Liver (tissue), 8 donors: ENCODE measurements at regions not wholly inside any gene's neighbourhood (a gene's known extent, or its start where the extent isn't known, plus 50 kb on each side); places are given as distances from the start of the nearest gene placed in this dataset.

Experiments used
- DNase-seq: peaks from one replicate; pipeline ENCODE4 v3.0.0-alpha.2; 2017; ENCODE audit warnings: low spot score
- H3K27ac ChIP-seq, 2 donors: one replicate each; pipeline ENCODE4 v1.7.0; 2013; ENCODE audit warnings: inconsistent platforms in 2 of 2, low read length in 2 of 2, control low read depth in 1 of 2, low read depth in 1 of 2, mild to moderate bottlenecking in 1 of 2
- H3K27me3 ChIP-seq, 4 donors: one replicate each; pipeline versions ENCODE4 v1.6.1 to v1.7.0; 2013; ENCODE audit warnings: low read length in 3 of 4, inconsistent platforms in 1 of 4, mild to moderate bottlenecking in 1 of 4, moderate library complexity in 1 of 4; ENCODE audit not compliant: control insufficient read depth in 4 of 4, insufficient read depth in 4 of 4
- H3K36me3 ChIP-seq, 4 donors: one replicate each; pipeline versions ENCODE4 v1.6.1 to v1.7.0; 2013; ENCODE audit warnings: low read length in 3 of 4, mild to moderate bottlenecking in 3 of 4, low read depth in 1 of 4, moderate library complexity in 1 of 4; ENCODE audit not compliant: control insufficient read depth in 4 of 4, insufficient read depth in 3 of 4
- H3K4me1 ChIP-seq, 4 donors: one replicate each; pipeline versions ENCODE4 v1.6.1 to v1.7.0; 2013; ENCODE audit warnings: low read length in 3 of 4, mild to moderate bottlenecking in 3 of 4, moderate library complexity in 1 of 4; ENCODE audit not compliant: control insufficient read depth in 4 of 4, insufficient read depth in 4 of 4
- H3K4me3 ChIP-seq, 3 donors: one replicate each; pipeline versions ENCODE4 v1.6.1 to v1.7.0; 2013; ENCODE audit warnings: low read length in 3 of 3, control low read depth in 1 of 3, low read depth in 1 of 3, mild to moderate bottlenecking in 1 of 3
- H3K9ac ChIP-seq, 2 donors: one replicate each; pipeline ENCODE4 v1.7.0; 2013; ENCODE audit warnings: low read length in 2 of 2, mild to moderate bottlenecking in 2 of 2, moderate library complexity in 2 of 2, control low read depth in 1 of 2, low read depth in 1 of 2
- H3K9me3 ChIP-seq, 4 donors: one replicate each; pipeline versions ENCODE4 v1.6.1 to v1.7.0; 2013; ENCODE audit warnings: low read length in 3 of 4; ENCODE audit not compliant: control insufficient read depth in 4 of 4
- EGR1 ChIP-seq, 2 donors: IDR thresholded peaks; 2 replicates each; pipeline ENCODE4 v1.6.1; 2016 to 2018; ENCODE audit warnings: antibody characterized with exemption in 2 of 2, low read depth in 2 of 2
- FOXA1 ChIP-seq: IDR thresholded peaks from 2 replicates; pipeline ENCODE4 v1.6.1; 2016; ENCODE audit warnings: antibody characterized with exemption
- FOXA2 ChIP-seq: IDR thresholded peaks from 2 replicates; pipeline ENCODE4 v1.6.1; 2016; ENCODE audit warnings: antibody characterized with exemption
- HNF4A ChIP-seq, 2 donors: conservative IDR thresholded peaks; 2 replicates each; pipeline ENCODE4 v1.6.1; 2016; ENCODE audit warnings: antibody characterized with exemption in 2 of 2, mild to moderate bottlenecking in 2 of 2
- HNF4G ChIP-seq: IDR thresholded peaks from 2 replicates; pipeline ENCODE4 v1.6.1; 2016; ENCODE audit warnings: antibody characterized with exemption
- JUND ChIP-seq, 2 donors: IDR thresholded peaks; 2 replicates each; pipeline ENCODE4 v1.6.1; 2016; ENCODE audit warnings: antibody characterized with exemption in 2 of 2
- NR2F2 ChIP-seq: IDR thresholded peaks from 2 replicates; pipeline ENCODE4 v1.6.1; 2016; ENCODE audit warnings: antibody characterized with exemption
- RAD21 ChIP-seq, 2 donors: IDR thresholded peaks; 2 replicates each; pipeline ENCODE4 v1.6.1; 2016; ENCODE audit warnings: antibody characterized with exemption in 2 of 2, mild to moderate bottlenecking in 2 of 2
- RXRA ChIP-seq, 2 donors: IDR thresholded peaks; 2 replicates each; pipeline ENCODE4 v1.6.1; 2017 to 2018; ENCODE audit warnings: antibody characterized with exemption in 2 of 2, mild to moderate bottlenecking in 1 of 2
- SP1 ChIP-seq: IDR thresholded peaks from 2 replicates; pipeline ENCODE4 v1.6.1; 2018; ENCODE audit warnings: antibody characterized with exemption, mild to moderate bottlenecking
- TAF1 ChIP-seq: conservative IDR thresholded peaks from 2 replicates; pipeline ENCODE4 v1.6.1; 2016; ENCODE audit warnings: antibody characterized with exemption, mild to moderate bottlenecking
- YY1 ChIP-seq: IDR thresholded peaks from 2 replicates; pipeline ENCODE4 v1.6.1; 2016; ENCODE audit warnings: antibody characterized with exemption, mild to moderate bottlenecking
- WGBS: extraction: QIAGEN DNeasy Blood & Tissue Kit; methylation state at CpG from one replicate; pipeline ENCODE4 v1.1.7; 2013; 5-methylcytosine and 5-hydroxymethylcytosine counted together
- TF ChIP-seq, protein P1 (sequence below): IDR thresholded peaks from 2 replicates; pipeline ENCODE4 v1.6.1; 2016; ENCODE audit warnings: antibody characterized with exemption
- TF ChIP-seq, protein P2 (sequence below): fragments of 150-350 bp; IDR thresholded peaks from 2 replicates; pipeline ENCODE4 v1.5.1; 2017; ENCODE audit warnings: improper control_type of control experiment, low read depth, low read length; ENCODE audit not compliant: missing input control
- TF ChIP-seq, protein P3 (sequence below): IDR thresholded peaks from 2 replicates; pipeline ENCODE4 v1.6.1; 2016; ENCODE audit warnings: antibody characterized with exemption
- TF ChIP-seq, protein P4 (sequence below): IDR thresholded peaks from 2 replicates; pipeline ENCODE4 v1.6.1; 2016; ENCODE audit warnings: antibody characterized with exemption
- TF ChIP-seq, protein P5 (sequence below): IDR thresholded peaks from 2 replicates; pipeline ENCODE4 v1.6.1; 2016; ENCODE audit warnings: antibody characterized with exemption, mild to moderate bottlenecking
- donor health status: healthy.
- donor health status: healthy.
- donor health status: healthy.
- donor health status: healthy.
- donor health status: healthy.

DNA sequence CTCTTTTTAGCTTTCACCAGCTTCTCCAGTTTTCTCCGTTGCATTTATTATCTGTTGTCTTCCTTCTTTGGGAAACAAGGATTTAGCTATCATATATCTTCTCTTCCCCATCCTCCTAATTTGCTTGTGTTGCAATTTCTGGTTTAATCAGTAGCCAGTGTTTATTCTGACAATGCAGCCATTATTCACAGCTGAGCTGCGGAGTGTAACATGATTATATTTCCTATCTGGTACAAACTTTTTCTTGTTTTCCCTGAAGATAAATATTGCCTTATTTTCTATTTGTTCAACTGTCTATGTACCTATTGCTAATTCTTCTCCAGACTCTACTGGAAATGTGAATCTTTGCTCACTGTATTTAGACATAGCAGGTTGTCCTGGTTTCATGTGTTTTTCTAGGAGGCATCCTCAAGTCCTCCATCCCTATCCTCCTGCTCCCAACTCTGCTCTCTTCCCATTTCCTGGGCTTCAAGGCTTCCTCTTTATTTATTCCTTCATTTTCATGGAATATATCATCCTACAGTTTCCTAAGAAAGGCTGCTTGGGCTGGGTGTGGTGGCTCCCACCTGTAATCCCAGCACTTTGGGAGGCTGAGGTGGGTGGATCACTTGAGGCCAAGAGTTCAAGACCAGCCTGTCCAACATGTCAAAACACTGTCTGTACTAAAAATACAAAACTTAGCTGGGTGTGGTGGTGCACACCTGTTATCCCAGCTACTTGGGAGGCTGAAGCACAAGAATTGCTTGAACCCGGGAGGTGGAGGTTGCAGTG is 72.4 kb upstream of the KDM7A start:
- Histone ChIP-seq H3K4me1 (peaks cover 0 to 17% (median 9%) of the 10 kb centered on the region in 4 donors), H3K9me3 (no peaks in the 10 kb centered on the region), H3K27ac (no peak overlapping the region), H3K4me3 (no peak overlapping the region), H3K27me3 (no peaks in the 10 kb centered on the region), H3K9ac (no peak overlapping the region), H3K36me3 (no peaks in the 10 kb centered on the region)
- TF ChIP-seq SP1 = peak; percentile 27
- no peak for TF ChIP-seq TAF1
- peak; percentile 92 for TF ChIP-seq YY1
- TF ChIP-seq, protein P1, sequence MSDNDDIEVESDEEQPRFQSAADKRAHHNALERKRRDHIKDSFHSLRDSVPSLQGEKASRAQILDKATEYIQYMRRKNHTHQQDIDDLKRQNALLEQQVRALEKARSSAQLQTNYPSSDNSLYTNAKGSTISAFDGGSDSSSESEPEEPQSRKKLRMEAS = no peak
- TF ChIP-seq RXRA (IDR thresholded peaks at IDR 0.05) = peak in 1 of 2 donors; percentile 9
- peak; percentile 29 to 31 for TF ChIP-seq RAD21 (IDR thresholded peaks at IDR 0.05)
- TF ChIP-seq HNF4A (conservative IDR thresholded peaks at IDR 0.05) = peak in 1 of 2 donors; percentile 6
- peak; percentile 73 for TF ChIP-seq FOXA2
- TF ChIP-seq FOXA1 = peak; percentile 59
- 43% methylated on average over 3 of the region's 3 CpGs for WGBS
- DNase-seq = no peak

DNA sequence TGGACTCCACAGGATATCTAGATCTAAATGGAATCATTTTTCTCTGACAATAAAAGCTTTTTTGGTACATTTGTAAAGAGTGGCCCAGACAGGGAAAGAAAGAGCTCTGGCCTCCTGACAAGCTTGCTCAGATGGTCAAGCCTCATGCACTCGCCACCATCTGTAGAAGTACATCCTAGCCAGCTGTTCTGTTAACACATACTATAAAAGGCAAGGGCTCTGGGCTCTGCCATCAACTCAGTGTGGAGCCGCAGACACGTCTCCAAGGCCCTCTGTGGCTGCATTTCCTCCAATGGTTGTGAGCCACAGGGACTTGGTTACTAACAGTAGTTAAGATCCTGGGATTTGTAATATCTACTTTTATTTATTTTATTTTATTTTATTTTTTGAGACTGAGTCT is 70.8 kb upstream of the KDM7A start:
- no peak overlapping the region for H3K9ac ChIP-seq
- H3K9me3 ChIP-seq = no peaks in the 10 kb centered on the region
- H3K27me3 ChIP-seq = no peaks in the 10 kb centered on the region
- DNase-seq = no peak
- H3K36me3 ChIP-seq = no peaks in the 10 kb centered on the region
- H3K4me3 ChIP-seq = no peak overlapping the region
- TF ChIP-seq, protein P2, sequence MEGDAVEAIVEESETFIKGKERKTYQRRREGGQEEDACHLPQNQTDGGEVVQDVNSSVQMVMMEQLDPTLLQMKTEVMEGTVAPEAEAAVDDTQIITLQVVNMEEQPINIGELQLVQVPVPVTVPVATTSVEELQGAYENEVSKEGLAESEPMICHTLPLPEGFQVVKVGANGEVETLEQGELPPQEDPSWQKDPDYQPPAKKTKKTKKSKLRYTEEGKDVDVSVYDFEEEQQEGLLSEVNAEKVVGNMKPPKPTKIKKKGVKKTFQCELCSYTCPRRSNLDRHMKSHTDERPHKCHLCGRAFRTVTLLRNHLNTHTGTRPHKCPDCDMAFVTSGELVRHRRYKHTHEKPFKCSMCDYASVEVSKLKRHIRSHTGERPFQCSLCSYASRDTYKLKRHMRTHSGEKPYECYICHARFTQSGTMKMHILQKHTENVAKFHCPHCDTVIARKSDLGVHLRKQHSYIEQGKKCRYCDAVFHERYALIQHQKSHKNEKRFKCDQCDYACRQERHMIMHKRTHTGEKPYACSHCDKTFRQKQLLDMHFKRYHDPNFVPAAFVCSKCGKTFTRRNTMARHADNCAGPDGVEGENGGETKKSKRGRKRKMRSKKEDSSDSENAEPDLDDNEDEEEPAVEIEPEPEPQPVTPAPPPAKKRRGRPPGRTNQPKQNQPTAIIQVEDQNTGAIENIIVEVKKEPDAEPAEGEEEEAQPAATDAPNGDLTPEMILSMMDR = no peak
- 91% methylated on average over 3 of the region's 3 CpGs for WGBS
- peaks cover 0 to 13% (median 8%) of the 10 kb centered on the region in 4 donors for H3K4me1 ChIP-seq
- no peak overlapping the region for H3K27ac ChIP-seq

DNA sequence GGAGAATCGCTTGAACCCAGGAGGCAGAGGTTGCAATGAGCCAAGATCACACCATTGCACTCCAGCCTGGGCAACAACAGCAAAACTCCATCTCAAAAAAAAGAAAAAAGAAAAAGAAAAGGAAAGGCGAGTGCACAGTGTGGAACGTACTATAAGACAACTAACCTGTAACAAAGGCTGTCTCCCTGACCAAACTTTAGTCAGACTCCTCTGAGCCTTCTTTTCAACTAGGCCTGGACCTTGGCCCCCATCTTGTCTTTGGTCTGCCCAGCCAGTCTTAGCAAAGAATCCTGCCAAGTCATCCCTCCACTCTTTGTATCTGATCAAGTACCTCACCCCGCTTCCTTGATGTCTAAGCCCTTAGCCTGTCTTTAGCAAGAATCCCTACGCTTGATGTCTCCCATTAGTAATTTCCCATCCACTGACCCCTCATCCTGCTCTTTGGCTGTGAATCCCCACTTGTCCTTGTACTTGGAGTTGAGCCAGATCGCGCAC is 68.9 kb upstream of the KDM7A start:
- DNase-seq = no peak
- H3K4me3 ChIP-seq = no peak overlapping the region
- no peak overlapping the region for H3K27ac ChIP-seq
- H3K9me3 ChIP-seq = no peaks in the 10 kb centered on the region
- WGBS = 96% methylated on average over 7 of the region's 7 CpGs
- no peaks in the 10 kb centered on the region for H3K36me3 ChIP-seq
- H3K27me3 ChIP-seq = no peaks in the 10 kb centered on the region
- H3K9ac ChIP-seq = no peak overlapping the region
- peaks cover 0 to 15% (median 8%) of the 10 kb centered on the region in 4 donors for H3K4me1 ChIP-seq
- no peak for TF ChIP-seq NR2F2
- no peak for TF ChIP-seq SP1
- TF ChIP-seq RAD21 (IDR thresholded peaks at IDR 0.05) = no peak
- TF ChIP-seq, protein P3, sequence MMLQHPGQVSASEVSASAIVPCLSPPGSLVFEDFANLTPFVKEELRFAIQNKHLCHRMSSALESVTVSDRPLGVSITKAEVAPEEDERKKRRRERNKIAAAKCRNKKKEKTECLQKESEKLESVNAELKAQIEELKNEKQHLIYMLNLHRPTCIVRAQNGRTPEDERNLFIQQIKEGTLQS = no peak
- no peak for TF ChIP-seq HNF4G
- no peak for TF ChIP-seq HNF4A (conservative IDR thresholded peaks at IDR 0.05)
- TF ChIP-seq TAF1 = no peak
- TF ChIP-seq, protein P1 = no peak
- no peak for TF ChIP-seq EGR1 (IDR thresholded peaks at IDR 0.05; ENCODE audit: low read depth in 2 of 2)
- no peak for TF ChIP-seq YY1
- TF ChIP-seq FOXA1 = no peak
- no peak for TF ChIP-seq FOXA2
- TF ChIP-seq, protein P4, sequence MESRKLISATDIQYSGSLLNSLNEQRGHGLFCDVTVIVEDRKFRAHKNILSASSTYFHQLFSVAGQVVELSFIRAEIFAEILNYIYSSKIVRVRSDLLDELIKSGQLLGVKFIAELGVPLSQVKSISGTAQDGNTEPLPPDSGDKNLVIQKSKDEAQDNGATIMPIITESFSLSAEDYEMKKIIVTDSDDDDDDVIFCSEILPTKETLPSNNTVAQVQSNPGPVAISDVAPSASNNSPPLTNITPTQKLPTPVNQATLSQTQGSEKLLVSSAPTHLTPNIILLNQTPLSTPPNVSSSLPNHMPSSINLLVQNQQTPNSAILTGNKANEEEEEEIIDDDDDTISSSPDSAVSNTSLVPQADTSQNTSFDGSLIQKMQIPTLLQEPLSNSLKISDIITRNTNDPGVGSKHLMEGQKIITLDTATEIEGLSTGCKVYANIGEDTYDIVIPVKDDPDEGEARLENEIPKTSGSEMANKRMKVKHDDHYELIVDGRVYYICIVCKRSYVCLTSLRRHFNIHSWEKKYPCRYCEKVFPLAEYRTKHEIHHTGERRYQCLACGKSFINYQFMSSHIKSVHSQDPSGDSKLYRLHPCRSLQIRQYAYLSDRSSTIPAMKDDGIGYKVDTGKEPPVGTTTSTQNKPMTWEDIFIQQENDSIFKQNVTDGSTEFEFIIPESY = no peak
- TF ChIP-seq, protein P5, sequence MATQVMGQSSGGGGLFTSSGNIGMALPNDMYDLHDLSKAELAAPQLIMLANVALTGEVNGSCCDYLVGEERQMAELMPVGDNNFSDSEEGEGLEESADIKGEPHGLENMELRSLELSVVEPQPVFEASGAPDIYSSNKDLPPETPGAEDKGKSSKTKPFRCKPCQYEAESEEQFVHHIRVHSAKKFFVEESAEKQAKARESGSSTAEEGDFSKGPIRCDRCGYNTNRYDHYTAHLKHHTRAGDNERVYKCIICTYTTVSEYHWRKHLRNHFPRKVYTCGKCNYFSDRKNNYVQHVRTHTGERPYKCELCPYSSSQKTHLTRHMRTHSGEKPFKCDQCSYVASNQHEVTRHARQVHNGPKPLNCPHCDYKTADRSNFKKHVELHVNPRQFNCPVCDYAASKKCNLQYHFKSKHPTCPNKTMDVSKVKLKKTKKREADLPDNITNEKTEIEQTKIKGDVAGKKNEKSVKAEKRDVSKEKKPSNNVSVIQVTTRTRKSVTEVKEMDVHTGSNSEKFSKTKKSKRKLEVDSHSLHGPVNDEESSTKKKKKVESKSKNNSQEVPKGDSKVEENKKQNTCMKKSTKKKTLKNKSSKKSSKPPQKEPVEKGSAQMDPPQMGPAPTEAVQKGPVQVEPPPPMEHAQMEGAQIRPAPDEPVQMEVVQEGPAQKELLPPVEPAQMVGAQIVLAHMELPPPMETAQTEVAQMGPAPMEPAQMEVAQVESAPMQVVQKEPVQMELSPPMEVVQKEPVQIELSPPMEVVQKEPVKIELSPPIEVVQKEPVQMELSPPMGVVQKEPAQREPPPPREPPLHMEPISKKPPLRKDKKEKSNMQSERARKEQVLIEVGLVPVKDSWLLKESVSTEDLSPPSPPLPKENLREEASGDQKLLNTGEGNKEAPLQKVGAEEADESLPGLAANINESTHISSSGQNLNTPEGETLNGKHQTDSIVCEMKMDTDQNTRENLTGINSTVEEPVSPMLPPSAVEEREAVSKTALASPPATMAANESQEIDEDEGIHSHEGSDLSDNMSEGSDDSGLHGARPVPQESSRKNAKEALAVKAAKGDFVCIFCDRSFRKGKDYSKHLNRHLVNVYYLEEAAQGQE = no peak
- TF ChIP-seq JUND (IDR thresholded peaks at IDR 0.05) = no peak
